ENCODE measurements at regions not wholly inside any gene's neighbourhood (a gene's known extent, or its start where the extent isn't known, plus 50 kb on each side); places are given as distances from the start of the nearest gene placed in this dataset.

- no peak for TF ChIP-seq CTCF (IDR thresholded peaks at IDR 0.05)
- no peak for TF ChIP-seq POLR2A (IDR thresholded peaks at IDR 0.05)
These were observed 302.7 kb upstream of the ID2 start for GRCh38 chr2:8379128-8379527.
